Smooth muscle cell (in vitro differentiated cells): ENCODE measurements at regions not wholly inside any gene's neighbourhood (a gene's known extent, or its start where the extent isn't known, plus 50 kb on each side); places are given as distances from the start of the nearest gene placed in this dataset.

Experiments used
- DNase-seq: peaks from one replicate; lab custom pipeline; 2025; ENCODE audit not compliant: unreplicated experiment; lab: John Stamatoyannopoulos, UW
- H2AFZ ChIP-seq: fragments of 200-600 bp; sonication (generic); 2 replicates; pipeline ENCODE4 v1.6.0; 2016; ENCODE audit warnings: antibody characterized with exemption, low read depth, mild to moderate bottlenecking
- H3F3A ChIP-seq: fragments of 200-600 bp; sonication (generic); 2 replicates; pipeline ENCODE4 v1.6.0; 2017; ENCODE audit warnings: antibody characterized with exemption, low read depth
- H3K27ac ChIP-seq: fragments of 200-600 bp; sonication (generic); 2 replicates; pipeline ENCODE4 v1.5.1; 2016; ENCODE audit warnings: low read depth, mild to moderate bottlenecking
- H3K27me3 ChIP-seq: fragments of 200-600 bp; sonication (generic); 2 replicates; pipeline ENCODE4 v1.6.1; 2016; ENCODE audit warnings: low read depth, mild to moderate bottlenecking
- H3K36me3 ChIP-seq: fragments of 200-600 bp; sonication (generic); 2 replicates; pipeline ENCODE4 v1.5.1; 2016; ENCODE audit warnings: low read depth
- H3K4me1 ChIP-seq: fragments of 200-600 bp; sonication (generic); 2 replicates; pipeline ENCODE4 v1.5.1; 2016; ENCODE audit warnings: low read depth
- H3K4me2 ChIP-seq: fragments of 200-600 bp; sonication (generic); 2 replicates; pipeline ENCODE4 v1.6.0; 2016; ENCODE audit warnings: mild to moderate bottlenecking
- H3K4me3 ChIP-seq: fragments of 200-600 bp; sonication (generic); 2 replicates; pipeline ENCODE4 v1.5.1; 2016; ENCODE audit warnings: mild to moderate bottlenecking
- H3K79me2 ChIP-seq: fragments of 200-600 bp; sonication (generic); 2 replicates; pipeline ENCODE4 v1.6.0; 2016; ENCODE audit warnings: low read depth, mild to moderate bottlenecking
- H3K9ac ChIP-seq: fragments of 200-600 bp; sonication (generic); 2 replicates; pipeline ENCODE4 v1.6.0; 2016; ENCODE audit warnings: low read depth
- H3K9me3 ChIP-seq: fragments of 200-600 bp; sonication (generic); replicated peaks from 2 replicates; pipeline ENCODE4 v1.5.1; 2016; ENCODE audit warnings: low read depth
- H4K20me1 ChIP-seq: fragments of 200-600 bp; sonication (generic); 2 replicates; pipeline ENCODE4 v1.6.0; 2016; ENCODE audit warnings: low read depth
- CTCF ChIP-seq: fragments of 200-600 bp; sonication (generic); IDR thresholded peaks from 2 replicates; pipeline ENCODE4 v1.5.1; 2017; ENCODE audit warnings: borderline replicate concordance, mild to moderate bottlenecking, antibody characterized with exemption; ENCODE audit not compliant: insufficient read depth, poor library complexity, severe bottlenecking
- WGBS: methylation state at CpG from one replicate; pipeline ENCODE4 v1.1.7; 2016; ENCODE audit warnings: low lambda C conversion rate; 5-methylcytosine and 5-hydroxymethylcytosine counted together

- no peaks in the 10 kb centered on the region for H3F3A ChIP-seq
- no peak overlapping the region for H3K9ac ChIP-seq
- no peak overlapping the region for H3K27ac ChIP-seq
- H4K20me1 ChIP-seq: no peaks in the 10 kb centered on the region
- no peaks in the 10 kb centered on the region for H3K4me1 ChIP-seq
- H3K4me2 ChIP-seq: no peak overlapping the region
- DNase-seq: no peak
- 89% methylated on average over 1 of the region's 1 CpG for WGBS
- H3K4me3 ChIP-seq: no peak overlapping the region
- TF ChIP-seq CTCF: no peak
- H3K27me3 ChIP-seq: no peaks in the 10 kb centered on the region
- no peaks in the 10 kb centered on the region for H3K79me2 ChIP-seq
- no peaks in the 10 kb centered on the region for H3K9me3 ChIP-seq
- no peak overlapping the region for H2AFZ ChIP-seq
- no peaks in the 10 kb centered on the region for H3K36me3 ChIP-seq
Observed at GRCh38 chr4:176611381-176611780, 181.3 kb downstream of the VEGFC start.

- H3K27me3 ChIP-seq: no peaks in the 10 kb centered on the region
- no peak for TF ChIP-seq CTCF
- DNase-seq: no peak
- no peak overlapping the region for H2AFZ ChIP-seq
- H3K36me3 ChIP-seq: no peaks in the 10 kb centered on the region
- H3K4me2 ChIP-seq: no peak overlapping the region
- 39% methylated on average over 1 of the region's 1 CpG for WGBS
- H3K9me3 ChIP-seq: no peaks in the 10 kb centered on the region
- no peaks in the 10 kb centered on the region for H4K20me1 ChIP-seq
- H3K4me1 ChIP-seq: no peaks in the 10 kb centered on the region
- no peak overlapping the region for H3K4me3 ChIP-seq
- no peaks in the 10 kb centered on the region for H3F3A ChIP-seq
- H3K9ac ChIP-seq: no peak overlapping the region
- H3K27ac ChIP-seq: no peak overlapping the region
- H3K79me2 ChIP-seq: no peaks in the 10 kb centered on the region
Observed at GRCh38 chr4:176611951-176612350, 180.8 kb downstream of the VEGFC start.

GRCh38 chr4:176614793-176615192 is 177.9 kb downstream of the VEGFC start:
- Histone ChIP-seq H3K4me1 (no peaks in the 10 kb centered on the region), H3K27me3 (peaks cover 5% of the 10 kb centered on the region), H3K4me2 (no peak overlapping the region), H3K9ac (no peak overlapping the region), H4K20me1 (no peaks in the 10 kb centered on the region), H3F3A (no peaks in the 10 kb centered on the region), H3K27ac (no peak overlapping the region), H3K79me2 (no peaks in the 10 kb centered on the region), H3K9me3 (no peaks in the 10 kb centered on the region), H2AFZ (no peak overlapping the region), H3K4me3 (no peak overlapping the region), H3K36me3 (no peaks in the 10 kb centered on the region)
- DNase-seq: no peak
- WGBS: 71% methylated on average over 3 of the region's 3 CpGs
- no peak for TF ChIP-seq CTCF

- H3K79me2 ChIP-seq: no peaks in the 10 kb centered on the region
- H3K4me3 ChIP-seq: no peak overlapping the region
- no peaks in the 10 kb centered on the region for H3K36me3 ChIP-seq
- H3K4me2 ChIP-seq: no peak overlapping the region
- H4K20me1 ChIP-seq: no peaks in the 10 kb centered on the region
- H3K9ac ChIP-seq: no peak overlapping the region
- peaks cover 5% of the 10 kb centered on the region for H3K27me3 ChIP-seq
- no peaks in the 10 kb centered on the region for H3K4me1 ChIP-seq
- no peaks in the 10 kb centered on the region for H3K9me3 ChIP-seq
- WGBS: 85% methylated on average over 2 of the region's 2 CpGs
- no peak overlapping the region for H2AFZ ChIP-seq
- H3F3A ChIP-seq: no peaks in the 10 kb centered on the region
- H3K27ac ChIP-seq: no peak overlapping the region
- no peak for DNase-seq
- no peak for TF ChIP-seq CTCF
Observed at GRCh38 chr4:176616151-176616550, 176.6 kb downstream of the VEGFC start.
